ENCODE measurements at regions not wholly inside any gene's neighbourhood (a gene's known extent, or its start where the extent isn't known, plus 50 kb on each side); places are given as distances from the start of the nearest gene placed in this dataset.

- TF ChIP-seq, protein P1, sequence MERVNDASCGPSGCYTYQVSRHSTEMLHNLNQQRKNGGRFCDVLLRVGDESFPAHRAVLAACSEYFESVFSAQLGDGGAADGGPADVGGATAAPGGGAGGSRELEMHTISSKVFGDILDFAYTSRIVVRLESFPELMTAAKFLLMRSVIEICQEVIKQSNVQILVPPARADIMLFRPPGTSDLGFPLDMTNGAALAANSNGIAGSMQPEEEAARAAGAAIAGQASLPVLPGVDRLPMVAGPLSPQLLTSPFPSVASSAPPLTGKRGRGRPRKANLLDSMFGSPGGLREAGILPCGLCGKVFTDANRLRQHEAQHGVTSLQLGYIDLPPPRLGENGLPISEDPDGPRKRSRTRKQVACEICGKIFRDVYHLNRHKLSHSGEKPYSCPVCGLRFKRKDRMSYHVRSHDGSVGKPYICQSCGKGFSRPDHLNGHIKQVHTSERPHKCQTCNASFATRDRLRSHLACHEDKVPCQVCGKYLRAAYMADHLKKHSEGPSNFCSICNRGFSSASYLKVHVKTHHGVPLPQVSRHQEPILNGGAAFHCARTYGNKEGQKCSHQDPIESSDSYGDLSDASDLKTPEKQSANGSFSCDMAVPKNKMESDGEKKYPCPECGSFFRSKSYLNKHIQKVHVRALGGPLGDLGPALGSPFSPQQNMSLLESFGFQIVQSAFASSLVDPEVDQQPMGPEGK (CRISPR knock-in tag; IDR thresholded peaks at IDR 0.05; ENCODE audit: borderline replicate concordance): no peak
- TF ChIP-seq OSR1 (CRISPR knock-in tag; IDR thresholded peaks at IDR 0.05): no peak
- TF ChIP-seq RARB (CRISPR knock-in tag; IDR thresholded peaks at IDR 0.05): no peak
- TF ChIP-seq ESRRG (CRISPR knock-in tag; IDR thresholded peaks at IDR 0.05): no peak
- no peak for TF ChIP-seq CREB5 (CRISPR knock-in tag; IDR thresholded peaks at IDR 0.05; ENCODE audit: low read depth)
- no peak for TF ChIP-seq GLIS3 (CRISPR knock-in tag; IDR thresholded peaks at IDR 0.05)
- no peak for TF ChIP-seq ZFP30 (CRISPR knock-in tag; IDR thresholded peaks at IDR 0.05)
- TF ChIP-seq ARNTL (CRISPR knock-in tag; IDR thresholded peaks at IDR 0.05; ENCODE audit: borderline replicate concordance, low read depth): no peak
- no peak for TF ChIP-seq PPARA (CRISPR knock-in tag; IDR thresholded peaks at IDR 0.05; ENCODE audit: borderline replicate concordance)
- no peak for TF ChIP-seq ZNF565 (CRISPR knock-in tag; conservative IDR thresholded peaks at IDR 0.05; ENCODE audit: low read depth)
- no peak for TF ChIP-seq ZFP3 (CRISPR knock-in tag; IDR thresholded peaks at IDR 0.05)
Measured at GRCh38 chr5:8568858-8569257, 699.9 kb downstream of the MTRR start.

Data from SK-N-SH treated with all-trans-retinoic acid at 6 μM for 48 hours (cell line).